HEK293 (cell line): ENCODE measurements at regions not wholly inside any gene's neighbourhood (a gene's known extent, or its start where the extent isn't known, plus 50 kb on each side); places are given as distances from the start of the nearest gene placed in this dataset.
"Not testable (repeated sequence)": the region's sequence is repeated elsewhere in the genome, so short reads cannot be mapped to it uniquely, and the experiment has no call there.

ENCODE experiments used
- CTCF ChIA-PET: fragments of 350-600 bp; formaldehyde crosslinking; extraction: SDS; loops from one replicate; lab custom pipeline; 2021; ENCODE audit warnings: antibody characterized with exemption; lab: Yijun Ruan, JAX
- POLR2A ChIA-PET: fragments of 300-600 bp; formaldehyde crosslinking; extraction: SDS; loops from one replicate; lab custom pipeline; 2020; ENCODE audit warnings: antibody characterized with exemption, inconsistent platforms; lab: Yijun Ruan, JAX
- H3K27ac ChIP-seq: fragments of 200-500 bp; sonication (Bioruptor generic); 2 replicates; pipeline ENCODE4 v1.5.1; 2014; ENCODE audit warnings: low read depth, low read length, control low read depth, inconsistent platforms; ENCODE audit errors: extremely low read depth
- H3K36me3 ChIP-seq, 2 experiments: fragments of 200-500 bp in 1 of 2; sonication (Bioruptor generic) in 1 of 2; 1 replicate in 1 of 2; 2 replicates in 1 of 2; pipeline ENCODE4 v1.5.1; 2014 to 2017; ENCODE audit warnings: inconsistent platforms in 2 of 2, low read length in 2 of 2; ENCODE audit not compliant: control insufficient read depth in 2 of 2, insufficient read depth in 1 of 2
- H3K4me1 ChIP-seq: fragments of 200-500 bp; sonication (Bioruptor generic); 2 replicates; pipeline ENCODE4 v1.5.1; 2014; ENCODE audit warnings: mild to moderate bottlenecking, low read length, inconsistent platforms; ENCODE audit not compliant: control insufficient read depth, insufficient read depth
- H3K4me3 ChIP-seq: 2 replicates; pipeline ENCODE4 v1.5.1; 2011; ENCODE audit warnings: low read depth, mild to moderate bottlenecking, control low read depth, low read length, moderate library complexity
- H3K9me3 ChIP-seq: fragments of 200-500 bp; sonication (Bioruptor generic); 2 replicates; pipeline ENCODE4 v1.5.1; 2014; ENCODE audit warnings: low read depth, low read length, inconsistent platforms; ENCODE audit not compliant: control insufficient read depth, insufficient read depth
- HIC1 ChIP-seq: fragments of 450-650 bp; formaldehyde crosslinking; IDR thresholded peaks from 2 replicates; pipeline ENCODE4 v1.5.1; 2016; ENCODE audit warnings: missing biosample characterization, missing genetic modification characterization
- HOXD13 ChIP-seq: sonication (generic); formaldehyde crosslinking; IDR thresholded peaks from 2 replicates; pipeline ENCODE4 v1.8.0; 2022; ENCODE audit warnings: missing genetic modification reagents, borderline replicate concordance
- OSR2 ChIP-seq: fragments of 450-650 bp; formaldehyde crosslinking; IDR thresholded peaks from 2 replicates; pipeline ENCODE4 v1.5.1; 2016; ENCODE audit warnings: missing biosample characterization, missing genetic modification characterization
- OVOL3 ChIP-seq: fragments of 450-650 bp; formaldehyde crosslinking; IDR thresholded peaks from 2 replicates; pipeline ENCODE4 v1.5.1; 2016; ENCODE audit warnings: missing biosample characterization, missing genetic modification characterization
- PRDM1 ChIP-seq: fragments of 450-650 bp; formaldehyde crosslinking; IDR thresholded peaks from 2 replicates; pipeline ENCODE4; 2016; ENCODE audit warnings: missing biosample characterization, missing genetic modification characterization
- PRDM10 ChIP-seq: fragments of 450-650 bp; formaldehyde crosslinking; IDR thresholded peaks from 2 replicates; pipeline ENCODE4 v1.5.1; 2016; ENCODE audit warnings: missing biosample characterization, missing genetic modification characterization
- PRDM4 ChIP-seq: fragments of 450-650 bp; formaldehyde crosslinking; IDR thresholded peaks from 2 replicates; pipeline ENCODE4 v1.5.1; 2017; ENCODE audit warnings: missing biosample characterization, missing genetic modification characterization
- SP2 ChIP-seq: fragments of 450-650 bp; formaldehyde crosslinking; IDR thresholded peaks from 2 replicates; pipeline ENCODE4 v1.5.1; 2016; ENCODE audit warnings: missing biosample characterization, missing genetic modification characterization
- SP3 ChIP-seq: fragments of 450-650 bp; formaldehyde crosslinking; IDR thresholded peaks from 2 replicates; pipeline ENCODE4 v1.5.1; 2016; ENCODE audit warnings: missing biosample characterization, missing genetic modification characterization
- ZNF112 ChIP-seq: fragments of 450-650 bp; formaldehyde crosslinking; IDR thresholded peaks from 2 replicates; pipeline ENCODE4 v1.5.0; 2017; ENCODE audit warnings: missing biosample characterization, missing genetic modification characterization
- ZNF23 ChIP-seq: fragments of 450-650 bp; formaldehyde crosslinking; IDR thresholded peaks from 2 replicates; pipeline ENCODE4 v1.5.1; 2016; ENCODE audit warnings: missing biosample characterization, missing genetic modification characterization, borderline replicate concordance
- ZNF366 ChIP-seq: fragments of 450-650 bp; formaldehyde crosslinking; conservative IDR thresholded peaks from 2 replicates; pipeline ENCODE4 v1.5.1; 2016; ENCODE audit warnings: missing biosample characterization, missing genetic modification characterization
- ZNF416 ChIP-seq: fragments of 450-650 bp; formaldehyde crosslinking; IDR thresholded peaks from 2 replicates; pipeline ENCODE4 v1.5.1; 2016; ENCODE audit warnings: missing biosample characterization, missing genetic modification characterization
- ZNF48 ChIP-seq: fragments of 450-650 bp; formaldehyde crosslinking; IDR thresholded peaks from 2 replicates; pipeline ENCODE4 v1.5.1; 2016; ENCODE audit warnings: missing biosample characterization, missing genetic modification characterization
- ZNF521 ChIP-seq: fragments of 450-650 bp; formaldehyde crosslinking; IDR thresholded peaks from 2 replicates; pipeline ENCODE4 v1.5.1; 2017; ENCODE audit warnings: missing biosample characterization, mild to moderate bottlenecking, missing genetic modification characterization
- ZNF544 ChIP-seq: fragments of 450-650 bp; formaldehyde crosslinking; IDR thresholded peaks from 2 replicates; pipeline ENCODE4 v1.5.0; 2017; ENCODE audit warnings: missing biosample characterization, missing genetic modification characterization
- ZNF596 ChIP-seq: fragments of 450-650 bp; IDR thresholded peaks from 2 replicates; pipeline ENCODE4 v1.5.0; 2018; ENCODE audit warnings: missing biosample characterization, mild to moderate bottlenecking, missing genetic modification characterization, moderate library complexity
- ZNF692 ChIP-seq: fragments of 450-650 bp; formaldehyde crosslinking; IDR thresholded peaks from 2 replicates; pipeline ENCODE4 v1.5.1; 2016; ENCODE audit warnings: missing biosample characterization, missing genetic modification characterization
- ZNF776 ChIP-seq: fragments of 450-650 bp; formaldehyde crosslinking; IDR thresholded peaks from 2 replicates; pipeline ENCODE4 v1.5.0; 2017; ENCODE audit warnings: missing biosample characterization, missing genetic modification characterization, borderline replicate concordance
- ZNF791 ChIP-seq: fragments of 450-650 bp; formaldehyde crosslinking; IDR thresholded peaks from 2 replicates; pipeline ENCODE4 v1.5.1; 2016; ENCODE audit warnings: missing biosample characterization, missing genetic modification characterization
- ZSCAN30 ChIP-seq: fragments of 450-650 bp; IDR thresholded peaks from 2 replicates; pipeline ENCODE4 v1.5.1; 2018; ENCODE audit warnings: missing biosample characterization, mild to moderate bottlenecking, missing genetic modification characterization, moderate library complexity
- ZXDB ChIP-seq: fragments of 450-650 bp; formaldehyde crosslinking; IDR thresholded peaks from 2 replicates; pipeline ENCODE4 v1.5.1; 2016; ENCODE audit warnings: missing biosample characterization, missing genetic modification characterization

- H3K9me3 ChIP-seq, H3K4me3 ChIP-seq, H3K27ac ChIP-seq, CTCF ChIA-PET, POLR2A ChIA-PET, H3K4me1 ChIP-seq, H3K36me3 ChIP-seq: not testable (repeated sequence)
Observed at GRCh38 chrX:149420566-149420965, 84.5 kb downstream of the IDS start.

- Histone ChIP-seq H3K36me3 (no peaks in the 10 kb centered on the region), H3K4me1 (no peaks in the 10 kb centered on the region), H3K4me3 (no peak overlapping the region), H3K9me3 (no peaks in the 10 kb centered on the region), H3K27ac (no peak overlapping the region)
- TF ChIP-seq ZNF416 (tag by site-specific recombination): no peak
- TF ChIP-seq ZNF112 (tag by site-specific recombination): no peak
- no peak for TF ChIP-seq ZNF596 (tag by site-specific recombination)
- no peak for TF ChIP-seq ZXDB
- no peak for TF ChIP-seq ZNF366
- TF ChIP-seq PRDM10 (tag by site-specific recombination): no peak
- TF ChIP-seq ZSCAN30 (tag by site-specific recombination): no peak
- TF ChIP-seq OVOL3 (tag by site-specific recombination): no peak
- TF ChIP-seq ZNF791 (tag by site-specific recombination): no peak
- no peak for TF ChIP-seq PRDM4 (tag by site-specific recombination)
- no peak for TF ChIP-seq ZNF544 (tag by site-specific recombination)
- TF ChIP-seq ZNF48 (tag by site-specific recombination): no peak
- no peak for TF ChIP-seq SP2
- no peak for TF ChIP-seq HOXD13 (CRISPR knock-in tag)
- TF ChIP-seq ZNF23 (tag by site-specific recombination): no peak
- no peak for TF ChIP-seq PRDM1
- no peak for TF ChIP-seq ZNF776 (tag by site-specific recombination)
- no peak for TF ChIP-seq SP3 (tag by site-specific recombination)
- ChIA-PET POLR2A (interaction anchor here (0.5 kb wide), 1 partner anchor 221 kb away, joined by 3 read pairs; no protein-coding TSS in a partner anchor), CTCF (no interaction called here)
Observed at GRCh38 chrX:149398027-149398426, 107.1 kb downstream of the IDS start.

GRCh38 chrX:149392921-149393320 lies 112.2 kb downstream of the IDS start:
- H3K36me3 ChIP-seq: no peaks in the 10 kb centered on the region
- H3K4me3 ChIP-seq: no peak overlapping the region
- no peaks in the 10 kb centered on the region for H3K4me1 ChIP-seq
- TF ChIP-seq HIC1 (tag by site-specific recombination) (0 out of 2 replicates have a peak, but pooled peaks have one; percentile 26), OSR2 (tag by site-specific recombination) (peak; percentile 28; the same call in 1 of the 2 replicates), ZNF692 (tag by site-specific recombination) (0 out of 2 replicates have a peak, but pooled peaks have one; percentile 19), ZNF521 (no peak)
- TF ChIP-seq, all 188 proteins: peak for 3
- CTCF ChIA-PET: no interaction called here
- POLR2A ChIA-PET: no interaction called here
- Histone ChIP-seq H3K9me3 (no peaks in the 10 kb centered on the region), H3K27ac (no peak overlapping the region)
